ENCODE measurements at regions not wholly inside any gene's neighbourhood (a gene's known extent, or its start where the extent isn't known, plus 50 kb on each side); places are given as distances from the start of the nearest gene placed in this dataset.

GRCh38 chr4:139611391-139611790, 54.2 kb upstream of the MGST2 start:
- no peak for DNase-seq (ENCODE audit: low read depth, low spot score)
- no peak overlapping the region for H3K4me3 ChIP-seq (ENCODE audit: low read depth, low read length)
- in situ Hi-C loops (cut with HindIII; ENCODE audit: low sequenced_read_pairs), result no loop called here
- TF ChIP-seq CTCF (IDR thresholded peaks at IDR 0.05; ENCODE audit: low read depth, low read length), result no peak

GRCh38 chr4:139609647-139610046, 53.6 kb upstream of the SETD7 start:
- TF ChIP-seq CTCF (IDR thresholded peaks at IDR 0.05; ENCODE audit: low read depth, low read length), result no peak

GRCh38 chr4:139607502-139608060, 51.6 kb upstream of the SETD7 start:
- in situ Hi-C loops (cut with HindIII; ENCODE audit: low sequenced_read_pairs), result no loop called here
- no peak for TF ChIP-seq CTCF (IDR thresholded peaks at IDR 0.05; ENCODE audit: low read depth, low read length)
- no peak overlapping the region for H3K4me3 ChIP-seq (ENCODE audit: low read depth, low read length)
- no peak for DNase-seq (ENCODE audit: low read depth, low spot score)

More at GRCh38 chr4:139609647-139610046, 53.6 kb upstream of the SETD7 start:
- peak; percentile 79 for DNase-seq (ENCODE audit: low read depth, low spot score)
- no peak overlapping the region for H3K4me3 ChIP-seq (ENCODE audit: low read depth, low read length)
- in situ Hi-C loops (cut with HindIII; ENCODE audit: low sequenced_read_pairs), result no loop called here

- in situ Hi-C loops (cut with HindIII; ENCODE audit: low sequenced_read_pairs), result no loop called here
- no peak for TF ChIP-seq CTCF (IDR thresholded peaks at IDR 0.05; ENCODE audit: low read depth, low read length)
- no peak overlapping the region for H3K4me3 ChIP-seq (ENCODE audit: low read depth, low read length)
- peak; percentile 60 for DNase-seq (ENCODE audit: low read depth, low spot score)
Observed at GRCh38 chr4:139606579-139607501, 50.8 kb upstream of the SETD7 start.

- in situ Hi-C loops (cut with HindIII; ENCODE audit: low sequenced_read_pairs), result no loop called here
- H3K4me3 ChIP-seq (ENCODE audit: low read depth, low read length), result no peak overlapping the region
- no peak for TF ChIP-seq CTCF (IDR thresholded peaks at IDR 0.05; ENCODE audit: low read depth, low read length)
- DNase-seq (ENCODE audit: low read depth, low spot score), result no peak
Observed at GRCh38 chr4:139606103-139606502, 50.1 kb upstream of the SETD7 start.

Data from astrocyte of the spinal cord (primary cell).